GM21717 (cell line): ENCODE measurements at regions not wholly inside any gene's neighbourhood (a gene's known extent, or its start where the extent isn't known, plus 50 kb on each side); places are given as distances from the start of the nearest gene placed in this dataset.
"Not testable (repeated sequence)": the region's sequence is repeated elsewhere in the genome, so short reads cannot be mapped to it uniquely, and the experiment has no call there.

Experiments
- ATAC-seq: cut with Tn5 transposase; IDR thresholded peaks from one replicate; pipeline ENCODE4 v1.9.1; 2021; ENCODE audit warnings: mild to moderate bottlenecking, moderate library complexity; ENCODE audit not compliant: unreplicated experiment

- no peak for ATAC-seq
Measured at GRCh38 chr13:76667551-76667950, 218.7 kb downstream of the KCTD12 start.

DNA sequence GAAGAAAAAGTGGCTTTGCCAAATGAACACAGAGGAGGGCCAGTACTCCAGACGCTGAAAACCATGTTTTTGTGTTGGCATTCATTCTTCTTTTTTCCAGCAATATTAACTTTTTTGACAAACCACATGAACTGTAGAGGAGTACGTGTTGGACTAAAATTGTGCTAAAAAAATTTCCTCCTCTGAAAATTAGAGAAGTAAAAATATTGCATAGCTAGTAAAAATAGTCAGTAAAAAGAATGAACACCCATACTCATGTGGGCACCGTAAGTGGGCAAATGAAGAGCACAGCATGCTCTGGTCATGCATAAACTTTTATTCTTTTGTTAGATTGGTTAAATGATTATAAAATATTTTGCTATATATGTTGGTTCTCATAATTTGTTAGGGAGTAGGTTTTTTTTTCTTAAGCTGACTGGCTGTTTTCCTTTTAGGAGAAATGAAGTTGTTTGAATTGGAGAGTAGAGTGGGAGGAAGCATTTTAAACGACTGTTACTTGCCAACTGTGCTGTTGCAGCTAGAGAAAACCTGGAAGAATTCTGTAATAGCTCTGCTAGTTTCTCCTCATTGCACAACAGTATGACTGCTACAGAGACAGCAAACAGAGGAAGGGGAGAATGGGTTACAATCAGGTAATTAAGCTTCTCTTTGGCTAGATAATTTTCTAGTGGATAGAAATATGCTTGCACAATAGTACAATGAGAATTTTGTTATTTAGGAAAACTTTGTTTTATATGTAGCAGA, 222.4 kb downstream of the KCTD12 start:
- no peak for ATAC-seq

GRCh38 chr13:76659074-76659473, 227.1 kb downstream of the KCTD12 start:
- not testable (repeated sequence) for ATAC-seq

GRCh38 chr13:76656500-76656899, 229.7 kb downstream of the KCTD12 start:
- ATAC-seq = no peak

DNA sequence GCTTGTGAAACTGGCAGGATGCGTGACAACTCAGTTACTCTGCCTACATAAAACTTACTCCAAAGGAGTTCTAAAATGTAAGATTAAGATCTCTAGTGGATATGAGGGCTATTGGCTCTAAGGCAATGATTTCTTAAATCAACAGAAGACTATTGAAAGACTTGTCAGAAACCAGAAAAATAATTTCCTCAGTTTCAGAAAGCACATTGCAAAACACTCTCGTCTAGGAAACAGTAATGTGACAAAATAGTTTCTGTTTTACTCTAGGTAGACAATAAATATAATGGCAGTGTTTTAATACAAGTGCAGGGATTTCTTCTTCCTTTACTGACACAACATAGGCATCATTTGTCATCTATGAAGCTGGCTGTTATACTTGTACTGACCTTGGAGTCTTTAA, 230.1 kb downstream of the KCTD12 start:
- no peak for ATAC-seq

- ATAC-seq = no peak
Measured at GRCh38 chr13:76654263-76654662, 231.9 kb downstream of the KCTD12 start.

- no peak for ATAC-seq
Measured at GRCh38 chr13:76651286-76651685, 234.9 kb downstream of the KCTD12 start.

DNA sequence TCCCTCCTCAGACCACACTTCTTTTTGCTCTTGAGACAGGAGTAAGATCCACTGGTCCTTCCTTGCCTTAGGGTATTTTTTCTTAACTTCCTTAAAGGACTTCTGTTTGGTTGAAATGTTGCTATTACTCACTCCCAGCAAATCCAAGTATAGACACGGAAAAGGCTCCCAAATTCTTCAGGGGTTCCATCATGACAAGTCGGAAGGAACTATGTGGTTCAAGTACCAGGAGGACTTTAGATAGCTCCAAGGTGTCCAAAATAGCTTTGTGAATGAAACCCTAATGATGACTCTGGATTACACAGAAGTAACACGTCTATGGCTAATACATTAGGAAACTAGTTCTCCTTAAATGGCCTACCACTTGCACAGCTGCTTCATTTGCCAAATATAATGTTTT, 238.7 kb downstream of the KCTD12 start:
- no peak for ATAC-seq

DNA sequence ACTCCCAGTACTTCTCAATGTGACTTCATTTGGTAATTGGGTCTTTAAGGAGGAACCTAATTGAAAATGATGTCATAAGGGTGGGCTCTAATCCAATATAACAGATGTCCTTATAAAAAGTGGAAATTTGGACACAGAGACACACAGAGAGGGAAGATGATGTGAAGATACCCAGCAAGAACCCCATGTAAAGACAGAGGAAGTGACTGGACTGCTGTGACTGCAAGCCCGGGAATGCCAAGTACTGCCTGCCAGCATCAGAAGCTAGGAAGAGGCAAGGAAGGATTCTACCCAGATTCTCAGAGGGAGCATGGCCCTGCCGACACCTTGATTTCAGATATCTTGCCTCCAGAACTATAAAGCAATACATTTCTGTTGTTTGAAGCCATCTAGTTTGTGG, 239.3 kb downstream of the KCTD12 start:
- ATAC-seq = no peak

DNA sequence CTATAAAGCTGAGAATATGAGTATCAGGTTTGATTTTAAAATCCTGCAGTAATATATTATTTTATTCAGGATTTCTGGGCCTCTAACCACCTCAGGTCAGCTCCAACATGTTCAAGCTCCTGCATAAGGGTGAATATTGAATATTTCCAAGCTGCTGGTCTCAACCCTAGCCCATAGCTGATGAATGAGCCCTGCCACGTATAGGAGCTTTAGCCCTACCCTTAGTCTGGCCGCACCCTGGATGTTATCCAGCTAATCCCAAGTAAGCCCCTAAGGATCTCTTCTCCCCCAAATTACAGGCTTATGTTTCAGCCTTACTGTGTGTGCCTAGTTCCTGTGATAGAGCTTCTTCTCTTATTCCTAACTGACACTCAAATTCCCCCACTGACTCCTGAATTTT, 240.6 kb downstream of the KCTD12 start:
- no peak for ATAC-seq

DNA sequence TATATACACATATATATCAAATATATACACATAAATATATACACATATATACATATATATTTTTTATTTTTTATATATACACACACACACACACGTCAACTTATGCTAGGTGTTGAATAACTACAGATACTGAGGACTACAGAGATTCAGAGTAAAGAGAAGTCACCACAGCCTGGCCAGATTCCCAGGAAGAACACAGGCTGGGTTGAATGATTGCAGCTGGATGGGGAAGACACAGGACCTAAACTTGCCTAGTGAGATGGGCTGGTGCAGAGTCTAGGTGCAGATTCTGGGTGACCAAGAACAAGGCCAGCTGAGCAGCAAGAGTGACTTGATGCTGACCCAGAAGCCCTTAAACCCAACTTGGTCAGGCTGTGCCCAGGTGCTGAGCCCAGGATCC, 241.3 kb downstream of the KCTD12 start:
- no peak for ATAC-seq

- ATAC-seq = no peak
Measured at GRCh38 chr13:76643596-76643995, 242.6 kb downstream of the KCTD12 start.

GRCh38 chr13:76641056-76641455, 245.1 kb downstream of the KCTD12 start:
- ATAC-seq = no peak

DNA sequence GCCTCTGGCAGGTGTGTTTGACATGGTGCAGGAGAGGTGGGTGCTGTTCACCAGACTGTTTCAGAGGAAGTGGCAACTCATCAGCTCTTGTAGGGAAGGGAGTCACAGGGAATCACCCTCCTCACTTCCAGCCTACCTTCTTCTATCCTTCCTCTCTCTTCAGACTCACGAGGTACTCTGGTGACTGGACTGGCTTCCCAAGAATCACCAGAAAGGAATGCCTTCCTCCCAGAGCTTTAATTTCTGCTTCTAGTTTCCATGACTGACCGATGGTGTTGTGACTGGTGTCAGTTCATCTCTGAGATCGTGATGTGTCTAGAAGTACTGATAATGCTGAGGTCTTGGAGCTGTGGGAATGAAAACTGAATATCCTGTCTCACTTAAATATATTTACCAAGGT, 247.3 kb downstream of the KCTD12 start:
- ATAC-seq = no peak

DNA sequence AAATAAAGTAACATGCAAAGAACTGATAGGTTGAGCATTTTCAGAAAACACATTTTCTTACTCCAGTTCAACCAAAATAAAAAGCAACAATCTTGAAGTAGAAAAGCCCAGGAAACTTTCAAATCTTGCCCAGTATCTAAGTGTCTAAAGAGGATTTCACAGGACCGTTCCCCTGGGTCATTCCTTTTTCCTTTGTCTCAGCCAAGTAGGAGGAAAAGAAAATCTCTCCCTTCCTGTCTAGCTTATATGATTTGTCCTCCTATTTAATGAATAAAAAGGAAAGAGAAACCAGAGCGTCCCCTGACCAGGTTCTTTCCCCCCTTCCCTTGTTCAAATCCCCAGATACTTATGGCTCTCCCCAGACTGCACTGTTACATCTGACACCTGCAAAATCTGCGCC, 248.0 kb downstream of the KCTD12 start:
- no peak for ATAC-seq

DNA sequence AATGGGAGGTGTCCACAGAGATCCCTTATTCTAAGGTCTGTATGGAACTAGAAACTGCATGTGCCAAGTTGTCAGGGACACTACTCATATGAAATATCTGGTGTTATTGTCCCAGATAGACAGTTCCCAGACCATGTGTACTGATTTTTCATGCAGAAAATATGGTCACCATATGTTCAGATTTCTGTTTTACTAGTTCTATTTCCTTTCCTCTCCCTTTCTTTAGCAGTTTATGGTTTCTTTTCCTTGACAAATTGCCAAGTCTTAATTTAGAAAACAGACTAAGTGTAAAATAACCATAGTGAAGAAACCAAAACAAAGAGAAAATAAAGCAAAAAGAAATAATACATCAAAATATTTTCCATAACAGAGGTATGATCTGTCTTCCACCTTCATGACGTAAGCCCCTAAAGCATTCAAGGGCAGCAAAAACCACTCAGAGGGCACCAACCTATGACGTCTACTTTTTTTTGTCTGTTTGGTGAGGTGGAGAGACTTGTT, 248.5 kb downstream of the KCTD12 start:
- no peak for ATAC-seq

GRCh38 chr13:76636829-76637228, 249.4 kb downstream of the KCTD12 start:
- ATAC-seq = no peak

GRCh38 chr13:76635232-76636230, 250.7 kb downstream of the KCTD12 start:
- peak; percentile 84 for ATAC-seq

DNA sequence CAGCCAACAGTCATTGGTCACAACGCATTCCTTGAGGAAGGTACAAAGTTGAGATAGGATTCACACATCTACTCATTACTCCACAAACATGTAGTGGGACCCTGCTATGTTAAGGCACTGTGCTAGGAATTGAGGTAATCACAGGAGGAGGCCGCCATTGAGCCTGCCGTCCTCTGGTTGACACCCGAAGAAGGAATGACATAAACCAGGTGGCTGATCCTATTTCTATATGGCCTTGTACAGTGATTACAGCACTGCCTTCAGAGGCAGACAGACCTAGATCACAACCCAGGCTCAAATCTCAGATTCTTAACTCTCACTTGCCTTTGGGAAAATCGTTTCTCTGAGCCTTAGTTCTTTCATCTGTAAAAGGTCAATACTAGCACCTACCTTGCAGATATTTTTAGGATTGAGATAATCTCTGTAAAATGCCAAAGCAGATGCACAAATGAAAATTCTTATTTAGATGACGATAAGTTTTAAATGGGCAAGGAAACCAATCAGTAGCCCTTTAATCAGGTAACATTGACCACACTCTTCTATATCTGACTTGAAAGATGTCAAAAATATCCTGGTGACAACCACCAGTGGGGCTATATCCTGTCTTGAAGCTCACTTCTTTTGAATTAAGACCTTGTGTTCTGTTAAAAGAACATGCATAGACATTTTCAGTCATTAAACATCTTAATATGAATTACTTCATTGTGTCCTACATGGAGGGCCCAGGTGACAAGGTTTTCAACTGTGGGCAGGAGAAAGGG, 251.6 kb downstream of the KCTD12 start:
- peak; percentile 24 for ATAC-seq

DNA sequence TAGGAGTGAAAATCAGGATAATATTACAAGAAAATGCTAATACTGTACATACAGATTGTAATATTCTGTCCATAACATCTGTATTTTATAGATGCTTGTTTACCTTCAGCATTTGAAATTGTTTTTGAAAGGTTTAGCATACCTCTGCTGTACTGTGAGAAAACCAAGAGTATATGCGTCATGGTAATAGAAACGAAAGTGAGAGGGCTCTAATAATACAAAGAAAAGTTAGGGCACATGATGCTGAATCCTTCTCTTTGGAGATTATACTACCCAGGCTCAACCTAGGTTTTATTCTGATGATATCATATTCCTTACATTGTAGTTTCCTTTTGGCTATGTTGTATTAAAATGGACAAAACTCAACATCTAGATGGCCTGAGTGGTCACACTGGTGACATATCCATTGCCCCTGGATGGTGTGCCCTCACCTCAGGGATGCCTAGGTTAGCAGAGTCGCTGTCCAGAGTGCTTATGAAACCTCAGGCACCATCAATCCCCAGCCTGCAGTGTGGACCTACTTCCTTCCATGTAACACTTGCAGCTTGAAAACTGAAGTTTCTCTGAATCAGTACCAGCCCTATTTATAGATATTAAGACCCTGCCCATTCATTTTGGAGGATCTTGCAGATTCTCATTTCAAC, 253.7 kb downstream of the KCTD12 start:
- ATAC-seq = no peak
